ENCODE measurements at regions not wholly inside any gene's neighbourhood (a gene's known extent, or its start where the extent isn't known, plus 50 kb on each side); places are given as distances from the start of the nearest gene placed in this dataset.

- Histone ChIP-seq H2AFZ (ENCODE audit: low read length) (no peak overlapping the region), H3K18ac (ENCODE audit: insufficient read length, low read depth, low read length) (no peak overlapping the region), H3K9me3 (ENCODE audit: control insufficient read depth, low read depth, low read length) (no peaks in the 10 kb centered on the region), H2BK5ac (ENCODE audit: insufficient read length, low read length) (no peak overlapping the region), H2BK20ac (ENCODE audit: low read depth, low read length, poor library complexity, severe bottlenecking) (no peak overlapping the region), H2AK5ac (ENCODE audit: insufficient read length, low read length) (no peak overlapping the region), H3K23ac (ENCODE audit: insufficient read length, low read depth, low read length) (no peak overlapping the region), H3K27me3 (ENCODE audit: insufficient read depth, low read length) (no peaks in the 10 kb centered on the region), H3K4me1 (ENCODE audit: insufficient read depth, low read length) (no peaks in the 10 kb centered on the region; the same call in 1 of the 2 replicates), H4K5ac (ENCODE audit: insufficient read length, low read depth, low read length) (no peak overlapping the region), H3K79me2 (ENCODE audit: insufficient read depth, low read length) (no peaks in the 10 kb centered on the region), H4K8ac (replicated peaks; ENCODE audit: insufficient read length, low read depth, low read length) (no peak overlapping the region), H4K91ac (ENCODE audit: insufficient read length, low read depth, low read length) (no peak overlapping the region), H3K79me1 (ENCODE audit: insufficient read depth, low read depth, low read length, poor library complexity, severe bottlenecking) (no peaks in the 10 kb centered on the region), H2BK15ac (ENCODE audit: low read depth, low read length) (no peak overlapping the region), H3K4me2 (ENCODE audit: insufficient read depth, insufficient read length, low read length) (no peak overlapping the region), H4K20me1 (ENCODE audit: control insufficient read depth, insufficient read depth, insufficient read length) (no peaks in the 10 kb centered on the region), H3K9ac (ENCODE audit: extremely low read depth, insufficient read length, low read length) (no peak overlapping the region), H3K4ac (ENCODE audit: low read depth, low read length) (no peak overlapping the region), H3K14ac (ENCODE audit: insufficient read depth, low read length) (no peak overlapping the region), H3K27ac (ENCODE audit: insufficient read length, low read depth, low read length) (no peak overlapping the region), H3K56ac (ENCODE audit: insufficient read length, low read depth, low read length) (no peak overlapping the region), H3K23me2 (ENCODE audit: insufficient read length, low read depth, low read length, poor library complexity, severe bottlenecking) (no peaks in the 10 kb centered on the region), H2BK120ac (ENCODE audit: low read depth, low read length, poor library complexity, severe bottlenecking) (no peak overlapping the region), H3T11ph (ENCODE audit: low read length) (no peak overlapping the region), H2BK12ac (ENCODE audit: insufficient read length, low read depth, low read length) (no peak overlapping the region)
- Mint-ChIP-seq H3K4me1 (no peaks in the 10 kb centered on the region), H3K27ac (no peak overlapping the region), H3K27me3 (ENCODE audit: low read depth) (no peaks in the 10 kb centered on the region), H3K4me3 (no peak overlapping the region), H3K9me3 (no peaks in the 10 kb centered on the region; a peak in 1 of 5 replicates), H3K36me3 (ENCODE audit: insufficient read depth in 1 of 3, low read depth in 3 of 3) (no peaks in the 10 kb centered on the region)
- WGBS (ENCODE audit: extremely low coverage, insufficient read length, low lambda C conversion rate), result no CpG with 5 or more reads among the region's 3 CpGs
- DNase-seq, result no peak
- TF ChIP-seq, protein P1, sequence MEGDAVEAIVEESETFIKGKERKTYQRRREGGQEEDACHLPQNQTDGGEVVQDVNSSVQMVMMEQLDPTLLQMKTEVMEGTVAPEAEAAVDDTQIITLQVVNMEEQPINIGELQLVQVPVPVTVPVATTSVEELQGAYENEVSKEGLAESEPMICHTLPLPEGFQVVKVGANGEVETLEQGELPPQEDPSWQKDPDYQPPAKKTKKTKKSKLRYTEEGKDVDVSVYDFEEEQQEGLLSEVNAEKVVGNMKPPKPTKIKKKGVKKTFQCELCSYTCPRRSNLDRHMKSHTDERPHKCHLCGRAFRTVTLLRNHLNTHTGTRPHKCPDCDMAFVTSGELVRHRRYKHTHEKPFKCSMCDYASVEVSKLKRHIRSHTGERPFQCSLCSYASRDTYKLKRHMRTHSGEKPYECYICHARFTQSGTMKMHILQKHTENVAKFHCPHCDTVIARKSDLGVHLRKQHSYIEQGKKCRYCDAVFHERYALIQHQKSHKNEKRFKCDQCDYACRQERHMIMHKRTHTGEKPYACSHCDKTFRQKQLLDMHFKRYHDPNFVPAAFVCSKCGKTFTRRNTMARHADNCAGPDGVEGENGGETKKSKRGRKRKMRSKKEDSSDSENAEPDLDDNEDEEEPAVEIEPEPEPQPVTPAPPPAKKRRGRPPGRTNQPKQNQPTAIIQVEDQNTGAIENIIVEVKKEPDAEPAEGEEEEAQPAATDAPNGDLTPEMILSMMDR (conservative IDR thresholded peaks at IDR 0.05), result no peak
These were observed 158.3 kb upstream of the EEF1E1 start for GRCh38 chr6:8260610-8261009.

Data from H9 (cell line).